GM12878 (cell line): ENCODE measurements at regions not wholly inside any gene's neighbourhood (a gene's known extent, or its start where the extent isn't known, plus 50 kb on each side); places are given as distances from the start of the nearest gene placed in this dataset.

ENCODE experiments used
- ATAC-seq: fragments of 200-7000 bp; cut with Tn5 transposase; 3 replicates; pipeline ENCODE4 v1.9.1; 2020; ENCODE audit warnings: mild to moderate bottlenecking, moderate library complexity
- BruUV-seq: library from RNA; stranded (reverse); fragments of 400-500 nt; replicated peaks from 2 replicates; lab custom pipeline; 2021; lab: Mats Ljungman, UMichigan
- CTCF ChIA-PET: fragments of 300-600 bp; sonication (Branson Sonifier 250); formaldehyde crosslinking; extraction: SDS; loops from one replicate; lab custom pipeline; 2021; ENCODE audit warnings: inconsistent platforms; lab: Yijun Ruan, JAX
- POLR2A ChIA-PET: fragments of 350-600 bp; formaldehyde crosslinking; extraction: SDS; loops from one replicate; lab custom pipeline; 2021; ENCODE audit warnings: inconsistent platforms; lab: Charles Lee
- RAD21 ChIA-PET: fragments of 300-600 bp; sonication (Branson Sonifier 250); formaldehyde crosslinking; loops from one replicate; lab custom pipeline; 2023; ENCODE audit warnings: antibody characterized with exemption; ENCODE audit not compliant: unreplicated experiment; lab: Charles Lee
- SMC1A ChIA-PET: fragments of 300-600 bp; sonication (Branson Sonifier 250); formaldehyde crosslinking; loops from one replicate; lab custom pipeline; 2023; ENCODE audit not compliant: unreplicated experiment, uncharacterized antibody; lab: Charles Lee
- DNase-seq: peaks from one replicate; pipeline ENCODE4 v3.0.0-alpha.2; 2011; ENCODE audit warnings: low read depth, low spot score
- FAIRE-seq: peaks from 3 replicates; lab custom pipeline; 2011; peaks lifted over from hg19 to GRCh38; lab: Jason Lieb, UNC
- H2AFZ ChIP-seq: 2 replicates; pipeline ENCODE4 v1.6.0; 2011; ENCODE audit warnings: low read depth, low read length, control low read depth; ENCODE audit not compliant: control insufficient read depth
- H3K27ac ChIP-seq: 2 replicates; pipeline ENCODE4 v1.5.1; 2011; ENCODE audit warnings: control low read depth; ENCODE audit not compliant: control insufficient read depth, insufficient read depth
- H3K27me3 ChIP-seq, 2 experiments: replicated peaks in 1 of 2; 2 replicates each; pipeline versions ENCODE4 v1.6.0 to v1.6.1; 2011; ENCODE audit warnings: low read length in 1 of 2; ENCODE audit not compliant: control insufficient read depth in 2 of 2, insufficient read depth in 2 of 2
- H3K36me3 ChIP-seq, 2 experiments: 2 replicates each; pipeline ENCODE4 v1.5.1; 2011; ENCODE audit warnings: low read length in 1 of 2; ENCODE audit not compliant: control insufficient read depth in 2 of 2, insufficient read depth in 2 of 2
- H3K4me1 ChIP-seq: 2 replicates; pipeline ENCODE4 v1.6.1; 2011; ENCODE audit warnings: mild to moderate bottlenecking, low read length, moderate library complexity, mixed read lengths; ENCODE audit not compliant: control insufficient read depth, insufficient read depth
- H3K4me2 ChIP-seq: 2 replicates; pipeline ENCODE4 v1.6.0; 2011; ENCODE audit warnings: control low read depth; ENCODE audit not compliant: control insufficient read depth, insufficient read depth
- H3K4me3 ChIP-seq: fragments of 200-600 bp; sonication (generic); 2 replicates; pipeline ENCODE4 v1.5.1; 2016
- H3K79me2 ChIP-seq: 2 replicates; pipeline ENCODE4 v1.6.0; 2011; ENCODE audit warnings: low read length; ENCODE audit not compliant: control insufficient read depth, insufficient read depth
- H3K9ac ChIP-seq: 2 replicates; pipeline ENCODE4 v1.8.0; 2011; ENCODE audit warnings: low read length, control low read depth, mixed read lengths; ENCODE audit not compliant: control insufficient read depth, insufficient read depth
- H3K9me3 ChIP-seq: replicated peaks from 3 replicates; pipeline ENCODE4 v1.5.1; 2011; ENCODE audit warnings: mild to moderate bottlenecking, low read length; ENCODE audit not compliant: control insufficient read depth, insufficient read depth
- H4K20me1 ChIP-seq: 2 replicates; pipeline ENCODE4 v1.6.0; 2011; ENCODE audit not compliant: control insufficient read depth, insufficient read depth
- EED ChIP-seq: sonication (generic); IDR thresholded peaks from 2 replicates; pipeline ENCODE4 v1.6.1; 2016; ENCODE audit warnings: antibody characterized with exemption, low read depth
- KAT2A ChIP-seq: conservative IDR thresholded peaks from 2 replicates; pipeline ENCODE4 v1.6.1; 2011; ENCODE audit warnings: low read depth, low read length; ENCODE audit not compliant: control insufficient read depth
- RB1 ChIP-seq: fragments of 450-650 bp; formaldehyde crosslinking; IDR thresholded peaks from 2 replicates; pipeline ENCODE4 v1.6.1; 2017; ENCODE audit warnings: mild to moderate bottlenecking, borderline replicate concordance
- RCOR1 ChIP-seq: conservative IDR thresholded peaks from 2 replicates; pipeline ENCODE4 v1.6.1; 2012; ENCODE audit warnings: low read depth, low read length, improper control_type of control experiment
- SMAD1 ChIP-seq: fragments of 450-650 bp; IDR thresholded peaks from 2 replicates; pipeline ENCODE4 v1.6.1; 2018; ENCODE audit warnings: mild to moderate bottlenecking, low read depth; ENCODE audit not compliant: partially characterized antibody
- STAT1 ChIP-seq: fragments of 450-650 bp; conservative IDR thresholded peaks from 2 replicates; pipeline ENCODE4 v1.6.1; 2014; ENCODE audit warnings: antibody characterized with exemption, mild to moderate bottlenecking
- WGBS: methylation state at CpG from one replicate; pipeline ENCODE4 v1.1.6; 2016; ENCODE audit warnings: low lambda C conversion rate; ENCODE audit not compliant: insufficient replicate concordance, insufficient coverage; ENCODE audit errors: missing lambda C conversion rate; 5-methylcytosine and 5-hydroxymethylcytosine counted together
- in situ Hi-C: fragments of 300-500 bp; cut with MboI; formaldehyde crosslinking; loops from 9 replicates; pipeline ENCODE4 v1.14.3; 2018; ENCODE audit warnings: mixed read lengths
- intact Hi-C: fragments of 100-400 bp; cut with micrococcal nuclease; formaldehyde crosslinking; loops from one replicate; pipeline ENCODE4 v1.14.2; 2022; ENCODE audit not compliant: unreplicated experiment

- ChIA-PET SMC1A (interaction anchor here (0.9 to 1.0 kb wide), 2 partner anchors 14 to 44 kb away, joined by 3 read pairs; no protein-coding TSS in a partner anchor), POLR2A (no interaction called here), CTCF (interaction anchor here (3.1 kb wide), 1 partner anchor 258 kb away, joined by 14 read pairs; no protein-coding TSS in a partner anchor), RAD21 (interaction anchor here (1.2 kb wide), 1 partner anchor 8 kb away, joined by 4 read pairs; no protein-coding TSS in a partner anchor)
- in situ Hi-C loops (no loop called here), intact Hi-C loops (no loop called here)
- Histone ChIP-seq H3K27ac (no peak overlapping the region), H3K4me1 (no peaks in the 10 kb centered on the region), H4K20me1 (no peaks in the 10 kb centered on the region), H3K4me2 (no peak overlapping the region), H3K27me3 (no peaks in the 10 kb centered on the region), H3K4me3 (no peak overlapping the region), H3K9me3 (no peaks in the 10 kb centered on the region), H3K79me2 (no peaks in the 10 kb centered on the region), H2AFZ (no peak overlapping the region), H3K9ac (no peak overlapping the region), H3K36me3 (no peaks in the 10 kb centered on the region)
- TF ChIP-seq SMAD1 = no peak
- no peak for TF ChIP-seq RCOR1
- TF ChIP-seq EED = no peak
- TF ChIP-seq RB1 = no peak
- TF ChIP-seq STAT1 = no peak
- TF ChIP-seq KAT2A = no peak
- no peak for ATAC-seq
- no peak for FAIRE-seq
- BruUV-seq = no TSS peak
- no peak for DNase-seq
- WGBS = 25% methylated on average over 5 of the region's 5 CpGs
Observed at GRCh38 chr21:17667256-17667655, 54.6 kb upstream of the BTG3 start.
